ENCODE measurements at regions not wholly inside any gene's neighbourhood (a gene's known extent, or its start where the extent isn't known, plus 50 kb on each side); places are given as distances from the start of the nearest gene placed in this dataset.

DNA sequence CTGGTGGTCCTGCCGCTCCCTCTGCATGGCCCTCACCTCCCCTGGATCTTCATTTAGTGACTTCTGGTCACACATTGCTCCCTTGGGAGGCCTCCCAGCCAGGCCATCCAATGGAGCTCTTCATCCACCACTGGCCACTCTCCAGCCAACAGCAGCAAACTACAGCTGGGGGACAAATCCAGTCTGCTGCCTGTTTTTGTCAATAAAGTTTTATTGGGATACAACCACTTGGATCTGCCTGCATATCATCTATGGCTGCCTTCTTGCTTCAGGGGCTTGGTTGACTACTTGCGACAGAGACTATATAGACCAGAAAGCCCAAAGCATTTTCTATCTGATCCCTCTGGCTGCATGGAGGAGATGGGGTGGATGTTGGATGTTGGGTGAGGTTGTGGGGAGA is 156.6 kb upstream of the SULF2 start:
- DNase-seq (ENCODE audit: low read depth, low spot score): no peak
- in situ Hi-C loops (cut with HindIII; ENCODE audit: low sequenced_read_pairs): no loop called here
- no peak overlapping the region for H3K4me3 ChIP-seq (ENCODE audit: low read depth, low read length)
- TF ChIP-seq, protein P1, sequence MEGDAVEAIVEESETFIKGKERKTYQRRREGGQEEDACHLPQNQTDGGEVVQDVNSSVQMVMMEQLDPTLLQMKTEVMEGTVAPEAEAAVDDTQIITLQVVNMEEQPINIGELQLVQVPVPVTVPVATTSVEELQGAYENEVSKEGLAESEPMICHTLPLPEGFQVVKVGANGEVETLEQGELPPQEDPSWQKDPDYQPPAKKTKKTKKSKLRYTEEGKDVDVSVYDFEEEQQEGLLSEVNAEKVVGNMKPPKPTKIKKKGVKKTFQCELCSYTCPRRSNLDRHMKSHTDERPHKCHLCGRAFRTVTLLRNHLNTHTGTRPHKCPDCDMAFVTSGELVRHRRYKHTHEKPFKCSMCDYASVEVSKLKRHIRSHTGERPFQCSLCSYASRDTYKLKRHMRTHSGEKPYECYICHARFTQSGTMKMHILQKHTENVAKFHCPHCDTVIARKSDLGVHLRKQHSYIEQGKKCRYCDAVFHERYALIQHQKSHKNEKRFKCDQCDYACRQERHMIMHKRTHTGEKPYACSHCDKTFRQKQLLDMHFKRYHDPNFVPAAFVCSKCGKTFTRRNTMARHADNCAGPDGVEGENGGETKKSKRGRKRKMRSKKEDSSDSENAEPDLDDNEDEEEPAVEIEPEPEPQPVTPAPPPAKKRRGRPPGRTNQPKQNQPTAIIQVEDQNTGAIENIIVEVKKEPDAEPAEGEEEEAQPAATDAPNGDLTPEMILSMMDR (IDR thresholded peaks at IDR 0.05; ENCODE audit: low read depth, low read length): no peak

DNA sequence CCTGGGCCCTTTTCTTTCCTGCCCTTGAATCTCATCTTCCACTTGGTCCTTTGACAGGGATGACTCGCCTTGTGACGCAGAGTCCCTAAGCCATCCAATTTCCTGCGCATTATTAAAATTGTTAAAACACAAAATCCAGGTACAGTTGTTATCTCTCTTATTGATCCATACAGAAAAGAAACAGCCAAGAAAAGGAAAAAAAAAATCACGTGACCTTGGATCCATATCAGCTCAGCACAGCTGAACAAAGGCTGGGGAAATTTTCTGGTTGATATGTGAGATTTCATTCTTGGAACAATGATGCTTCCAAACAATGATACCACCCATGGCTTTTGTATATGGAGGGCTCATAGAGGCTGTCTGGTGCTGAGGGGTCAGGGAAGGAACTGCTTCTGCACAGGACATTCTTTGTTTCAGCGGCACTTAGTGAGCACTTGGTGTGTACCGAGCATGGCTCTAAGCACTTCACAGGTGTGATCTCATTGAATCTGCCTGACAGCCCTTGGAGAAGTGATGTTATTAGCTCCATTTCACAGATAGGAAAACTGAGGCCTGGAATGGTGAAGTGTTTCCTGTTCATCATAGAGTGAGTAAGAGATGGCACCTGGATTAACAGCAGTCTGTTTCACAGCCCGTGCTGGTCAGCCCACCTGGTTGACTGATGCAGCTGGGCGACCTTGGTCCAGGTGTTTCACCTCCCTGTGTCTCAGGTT is 155.0 kb upstream of the SULF2 start:
- no peak for DNase-seq (ENCODE audit: low read depth, low spot score)
- no peak overlapping the region for H3K4me3 ChIP-seq (ENCODE audit: low read depth, low read length)
- TF ChIP-seq, protein P1 (IDR thresholded peaks at IDR 0.05; ENCODE audit: low read depth, low read length): no peak
- in situ Hi-C loops (cut with HindIII; ENCODE audit: low sequenced_read_pairs): no loop called here

DNA sequence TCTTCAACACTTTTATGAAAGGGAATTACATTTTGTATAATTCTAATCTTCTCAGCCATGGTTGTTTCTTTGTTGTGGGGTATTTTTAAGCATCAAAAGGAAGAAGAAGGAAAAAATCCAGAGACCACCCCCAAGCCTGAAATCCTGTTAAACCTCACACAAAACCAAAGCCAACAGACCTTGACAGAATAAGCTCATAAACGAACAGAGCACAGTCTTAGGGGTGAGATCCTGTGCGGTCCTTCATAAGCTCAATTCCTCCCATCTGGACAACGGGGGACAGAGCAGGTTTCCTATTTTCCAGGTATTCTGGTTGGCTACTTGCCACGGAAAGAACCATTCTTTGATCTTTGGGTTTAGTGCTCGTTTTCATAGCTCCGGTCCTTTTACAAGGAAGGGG is 151.3 kb upstream of the SULF2 start:
- in situ Hi-C loops (cut with HindIII; ENCODE audit: low sequenced_read_pairs): no loop called here

DNA sequence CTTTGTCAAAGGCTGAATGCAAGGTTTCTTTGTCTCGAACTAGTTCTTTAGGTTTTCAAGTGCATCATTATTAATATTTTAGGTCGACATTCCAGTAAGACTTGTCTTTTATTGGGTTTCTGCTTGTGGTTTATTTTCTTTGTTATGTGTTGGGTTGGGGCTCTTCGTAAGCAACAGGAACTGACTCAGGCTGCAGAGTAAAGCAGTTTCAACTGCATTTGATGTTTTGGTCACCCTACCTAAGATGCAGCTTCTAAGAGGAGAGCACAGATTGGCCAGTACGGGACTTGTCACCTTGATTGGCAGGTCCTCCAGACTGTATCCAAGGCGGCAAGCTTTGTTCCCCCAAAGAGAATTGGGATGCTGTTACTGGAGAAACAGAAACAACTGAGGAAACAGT is 149.5 kb upstream of the SULF2 start:
- H3K4me3 ChIP-seq (ENCODE audit: low read depth, low read length): no peak overlapping the region
- no peak for DNase-seq (ENCODE audit: low read depth, low spot score)
- in situ Hi-C loops (cut with HindIII; ENCODE audit: low sequenced_read_pairs): no loop called here
- TF ChIP-seq, protein P1 (IDR thresholded peaks at IDR 0.05; ENCODE audit: low read depth, low read length): no peak

More for the DNA sequence above, 151.3 kb upstream of the SULF2 start:
- H3K4me3 ChIP-seq (ENCODE audit: low read depth, low read length): no peak overlapping the region
- no peak for DNase-seq (ENCODE audit: low read depth, low spot score)
- TF ChIP-seq, protein P1 (IDR thresholded peaks at IDR 0.05; ENCODE audit: low read depth, low read length): no peak

DNA sequence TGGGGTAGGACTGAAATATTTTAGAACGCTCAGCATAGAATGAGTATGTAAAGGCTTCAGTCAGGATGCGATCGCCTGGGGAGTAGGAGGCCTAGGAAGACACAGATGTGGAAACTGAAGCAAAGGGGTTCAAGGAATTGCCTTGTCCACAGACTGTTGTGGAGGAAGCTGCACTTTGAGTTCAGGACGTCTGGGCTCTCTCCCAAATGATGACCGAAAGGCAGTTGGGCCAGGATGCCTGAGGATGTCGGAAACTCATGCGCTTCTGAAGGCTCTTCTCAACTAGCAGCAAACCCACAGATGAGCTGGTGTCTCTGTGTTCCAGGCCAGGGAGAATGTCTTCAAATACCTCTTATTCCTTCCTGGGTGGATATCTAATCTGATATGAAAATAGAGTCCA is 146.2 kb upstream of the SULF2 start:
- TF ChIP-seq, protein P1 (IDR thresholded peaks at IDR 0.05; ENCODE audit: low read depth, low read length): no peak
- DNase-seq (ENCODE audit: low read depth, low spot score): no peak
- no peak overlapping the region for H3K4me3 ChIP-seq (ENCODE audit: low read depth, low read length)
- in situ Hi-C loops (cut with HindIII; ENCODE audit: low sequenced_read_pairs): no loop called here

DNA sequence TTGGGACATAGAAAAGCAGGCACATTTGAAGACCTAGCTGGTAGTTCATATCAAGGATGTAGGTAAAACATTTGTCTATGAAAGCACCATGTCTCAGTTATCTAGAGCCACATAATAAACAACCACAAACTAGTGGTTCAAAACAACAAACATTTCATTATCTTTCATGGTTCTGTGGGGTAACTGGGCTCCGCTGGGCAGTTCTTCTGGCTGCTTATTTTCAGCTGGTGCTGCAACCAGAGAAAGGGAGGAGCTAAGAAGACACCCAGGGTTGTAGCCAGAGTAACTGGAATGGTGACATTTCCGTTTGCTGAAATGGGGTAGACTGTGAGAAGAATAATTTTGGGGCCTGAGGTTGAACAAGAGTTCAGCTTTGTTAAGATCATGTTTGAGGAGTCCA is 145.7 kb upstream of the SULF2 start:
- TF ChIP-seq, protein P1 (IDR thresholded peaks at IDR 0.05; ENCODE audit: low read depth, low read length): no peak
- no peak overlapping the region for H3K4me3 ChIP-seq (ENCODE audit: low read depth, low read length)
- in situ Hi-C loops (cut with HindIII; ENCODE audit: low sequenced_read_pairs): no loop called here
- DNase-seq (ENCODE audit: low read depth, low spot score): no peak
